Activated CD4-positive, alpha-beta T cell treated with anti-CD3 and anti-CD28 coated beads, Interleukin-2, amount 10 ng/mL, durations not matched to agents 7 days and 5 days (primary cell): ENCODE measurements at regions not wholly inside any gene's neighbourhood (a gene's known extent, or its start where the extent isn't known, plus 50 kb on each side); places are given as distances from the start of the nearest gene placed in this dataset.

Experiments used
- CTCF ChIA-PET: fragments of 350-600 bp; sonication (Branson Sonifier 250); formaldehyde crosslinking; loops from one replicate; lab custom pipeline; 2021; ENCODE audit warnings: antibody characterized with exemption; lab: Charles Lee
- POLR2A ChIA-PET: fragments of 350-600 bp; sonication (Branson Sonifier 250); formaldehyde crosslinking; loops from one replicate; lab custom pipeline; 2021; ENCODE audit warnings: antibody characterized with exemption; lab: Charles Lee
- DNase-seq: peaks from one replicate; pipeline ENCODE4 v3.0.0-alpha.2; 2020
- H3K27ac Mint-ChIP-seq: one replicate; pipeline ENCODE4 v1.8.0; 2021; ENCODE audit warnings: mild to moderate bottlenecking, moderate library complexity, mixed read lengths
- H3K27me3 Mint-ChIP-seq: one replicate; pipeline ENCODE4 v1.8.0; 2021; ENCODE audit warnings: mixed read lengths
- H3K36me3 Mint-ChIP-seq: one replicate; pipeline ENCODE4 v1.8.0; 2021; ENCODE audit warnings: low read depth, mixed read lengths
- H3K4me1 Mint-ChIP-seq: one replicate; pipeline ENCODE4 v1.8.0; 2021; ENCODE audit warnings: mixed read lengths
- H3K4me3 Mint-ChIP-seq: one replicate; pipeline ENCODE4 v1.8.0; 2021; ENCODE audit warnings: mild to moderate bottlenecking, moderate library complexity, mixed read lengths
- H3K9me3 Mint-ChIP-seq: one replicate; pipeline ENCODE4 v1.8.0; 2021; ENCODE audit warnings: mixed read lengths

- H3K27ac Mint-ChIP-seq: no peak overlapping the region
- peaks cover 3% of the 10 kb centered on the region for H3K9me3 Mint-ChIP-seq
- ChIA-PET POLR2A (no interaction called here), CTCF (no interaction called here)
- H3K36me3 Mint-ChIP-seq: no peaks in the 10 kb centered on the region
- DNase-seq: no peak
- H3K4me1 Mint-ChIP-seq: no peaks in the 10 kb centered on the region
- no peak overlapping the region for H3K4me3 Mint-ChIP-seq
- H3K27me3 Mint-ChIP-seq: no peaks in the 10 kb centered on the region
Observed at GRCh38 chr4:15361529-15361928, 66.3 kb upstream of the C1QTNF7 start.

- ChIA-PET CTCF (interaction anchor here (0.6 kb wide), 1 partner anchor 1647 kb away, joined by 5 read pairs; no protein-coding TSS in a partner anchor), POLR2A (no interaction called here)
- no peak overlapping the region for H3K4me3 Mint-ChIP-seq
- no peak for DNase-seq
- no peaks in the 10 kb centered on the region for H3K36me3 Mint-ChIP-seq
- H3K27me3 Mint-ChIP-seq: no peaks in the 10 kb centered on the region
- peaks cover 2% of the 10 kb centered on the region for H3K4me1 Mint-ChIP-seq
- H3K9me3 Mint-ChIP-seq: peaks cover 3% of the 10 kb centered on the region
- no peak overlapping the region for H3K27ac Mint-ChIP-seq
Observed at GRCh38 chr4:15362541-15362940, 65.3 kb upstream of the C1QTNF7 start.

- Mint-ChIP-seq H3K27me3 (no peaks in the 10 kb centered on the region), H3K4me3 (no peak overlapping the region), H3K27ac (no peak overlapping the region), H3K9me3 (no peaks in the 10 kb centered on the region), H3K4me1 (peaks cover 8% of the 10 kb centered on the region), H3K36me3 (no peaks in the 10 kb centered on the region)
- DNase-seq: no peak
- ChIA-PET POLR2A (no interaction called here), CTCF (no interaction called here)
Observed at GRCh38 chr4:15364183-15364582, 63.6 kb upstream of the C1QTNF7 start.

- POLR2A ChIA-PET: no interaction called here
- no peaks in the 10 kb centered on the region for H3K9me3 Mint-ChIP-seq
Observed at GRCh38 chr4:15365641-15366040, 62.2 kb upstream of the C1QTNF7 start.

GRCh38 chr4:15366721-15367120 lies 61.1 kb upstream of the C1QTNF7 start:
- H3K27ac Mint-ChIP-seq: no peak overlapping the region
- DNase-seq: no peak
- ChIA-PET CTCF (no interaction called here), POLR2A (no interaction called here)
- H3K36me3 Mint-ChIP-seq: no peaks in the 10 kb centered on the region
- H3K4me3 Mint-ChIP-seq: no peak overlapping the region
- no peaks in the 10 kb centered on the region for H3K9me3 Mint-ChIP-seq
- no peaks in the 10 kb centered on the region for H3K27me3 Mint-ChIP-seq
- H3K4me1 Mint-ChIP-seq: peaks cover 9% of the 10 kb centered on the region

More at GRCh38 chr4:15365641-15366040, 62.2 kb upstream of the C1QTNF7 start:
- CTCF ChIA-PET: no interaction called here
- Mint-ChIP-seq H3K27me3 (no peaks in the 10 kb centered on the region), H3K4me3 (no peak overlapping the region), H3K27ac (no peak overlapping the region), H3K36me3 (no peaks in the 10 kb centered on the region), H3K4me1 (peaks cover 9% of the 10 kb centered on the region)
- DNase-seq: no peak

GRCh38 chr4:15368856-15369255 lies 59.0 kb upstream of the C1QTNF7 start:
- no peak overlapping the region for H3K4me3 Mint-ChIP-seq
- ChIA-PET POLR2A (no interaction called here), CTCF (no interaction called here)
- no peak overlapping the region for H3K27ac Mint-ChIP-seq
- no peaks in the 10 kb centered on the region for H3K9me3 Mint-ChIP-seq
- no peaks in the 10 kb centered on the region for H3K36me3 Mint-ChIP-seq
- peaks cover 9% of the 10 kb centered on the region for H3K4me1 Mint-ChIP-seq
- no peaks in the 10 kb centered on the region for H3K27me3 Mint-ChIP-seq
- DNase-seq: no peak

GRCh38 chr4:15370296-15370695 lies 57.5 kb upstream of the C1QTNF7 start:
- H3K9me3 Mint-ChIP-seq: no peaks in the 10 kb centered on the region
- H3K36me3 Mint-ChIP-seq: no peaks in the 10 kb centered on the region
- ChIA-PET POLR2A (no interaction called here), CTCF (interaction anchor here (0.5 kb wide), 1 partner anchor 221 kb away, joined by 3 read pairs; no protein-coding TSS in a partner anchor)
- H3K27me3 Mint-ChIP-seq: no peaks in the 10 kb centered on the region
- no peak for DNase-seq
- peaks cover 9% of the 10 kb centered on the region for H3K4me1 Mint-ChIP-seq
- no peak overlapping the region for H3K27ac Mint-ChIP-seq
- no peak overlapping the region for H3K4me3 Mint-ChIP-seq

- Mint-ChIP-seq H3K4me3 (no peak overlapping the region), H3K9me3 (no peaks in the 10 kb centered on the region), H3K4me1 (peaks cover 25% of the 10 kb centered on the region), H3K27me3 (no peaks in the 10 kb centered on the region), H3K27ac (no peak overlapping the region), H3K36me3 (no peaks in the 10 kb centered on the region)
- no peak for DNase-seq
- CTCF ChIA-PET: no interaction called here
- POLR2A ChIA-PET: no interaction called here
Observed at GRCh38 chr4:15373363-15373762, 54.5 kb upstream of the C1QTNF7 start.

- no peak overlapping the region for H3K27ac Mint-ChIP-seq
- POLR2A ChIA-PET: no interaction called here
- CTCF ChIA-PET: no interaction called here
- DNase-seq: no peak
- H3K4me3 Mint-ChIP-seq: no peak overlapping the region
- H3K4me1 Mint-ChIP-seq: peaks cover 21% of the 10 kb centered on the region
- no peaks in the 10 kb centered on the region for H3K9me3 Mint-ChIP-seq
- H3K36me3 Mint-ChIP-seq: no peaks in the 10 kb centered on the region
- H3K27me3 Mint-ChIP-seq: no peaks in the 10 kb centered on the region
Observed at GRCh38 chr4:15374656-15375055, 53.2 kb upstream of the C1QTNF7 start.

- H3K4me1 Mint-ChIP-seq: peaks cover 21% of the 10 kb centered on the region
- DNase-seq: no peak
- no peak overlapping the region for H3K4me3 Mint-ChIP-seq
- H3K36me3 Mint-ChIP-seq: no peaks in the 10 kb centered on the region
- CTCF ChIA-PET: no interaction called here
- no peak overlapping the region for H3K27ac Mint-ChIP-seq
- POLR2A ChIA-PET: no interaction called here
- H3K9me3 Mint-ChIP-seq: no peaks in the 10 kb centered on the region
- H3K27me3 Mint-ChIP-seq: no peaks in the 10 kb centered on the region
Observed at GRCh38 chr4:15375667-15376066, 52.2 kb upstream of the C1QTNF7 start.

- CTCF ChIA-PET: interaction anchor here (1.3 kb wide), 1 partner anchor 20 kb away, joined by 3 read pairs; no protein-coding TSS in a partner anchor
Observed at GRCh38 chr4:15376145-15376544, 51.7 kb upstream of the C1QTNF7 start.

GRCh38 chr4:15376594-15376993 lies 51.2 kb upstream of the C1QTNF7 start:
- ChIA-PET CTCF (interaction anchor here (1.3 kb wide), 1 partner anchor 19 kb away, joined by 3 read pairs; no protein-coding TSS in a partner anchor), POLR2A (no interaction called here)
- no peak for DNase-seq
- Mint-ChIP-seq H3K27me3 (no peaks in the 10 kb centered on the region), H3K36me3 (no peaks in the 10 kb centered on the region), H3K4me1 (peaks cover 21% of the 10 kb centered on the region), H3K9me3 (no peaks in the 10 kb centered on the region), H3K4me3 (no peak overlapping the region), H3K27ac (peak overlapping the region; percentile 76)

More at GRCh38 chr4:15376145-15376544, 51.7 kb upstream of the C1QTNF7 start:
- Mint-ChIP-seq H3K36me3 (no peaks in the 10 kb centered on the region), H3K27ac (peak overlapping the region; percentile 76), H3K4me1 (peaks cover 21% of the 10 kb centered on the region), H3K9me3 (no peaks in the 10 kb centered on the region), H3K27me3 (no peaks in the 10 kb centered on the region), H3K4me3 (no peak overlapping the region)
- DNase-seq: no peak
- POLR2A ChIA-PET: no interaction called here
